MCF 10A (cell line): ENCODE measurements at regions not wholly inside any gene's neighbourhood (a gene's known extent, or its start where the extent isn't known, plus 50 kb on each side); places are given as distances from the start of the nearest gene placed in this dataset.

ENCODE experiments used
- BruUV-seq: library from RNA; stranded (reverse); fragments of 400-500 nt; replicated peaks from 2 replicates; lab custom pipeline; 2021; lab: Mats Ljungman, UMichigan
- CTCF ChIA-PET: fragments of 300-600 bp; sonication (Branson Sonifier 250); formaldehyde crosslinking; extraction: SDS; loops from one replicate; lab custom pipeline; 2021; ENCODE audit warnings: antibody characterized with exemption, inconsistent platforms; lab: Yijun Ruan, JAX
- POLR2A ChIA-PET: fragments of 300-600, 350-650 bp; sonication (Branson Sonifier 250); formaldehyde crosslinking; extraction: SDS; loops from one replicate; lab custom pipeline; 2020; ENCODE audit warnings: antibody characterized with exemption, inconsistent platforms; lab: Yijun Ruan, JAX
- DNase-seq: peaks from one replicate; pipeline ENCODE4 v3.0.0-alpha.2; 2018; ENCODE audit not compliant: unreplicated experiment
- H3K27ac Mint-ChIP-seq: one replicate; pipeline ENCODE4 v1.8.0; 2022; ENCODE audit warnings: mild to moderate bottlenecking, low read depth, mixed read lengths; ENCODE audit not compliant: unreplicated experiment
- H3K27me3 Mint-ChIP-seq: one replicate; pipeline ENCODE4 v1.8.0; 2022; ENCODE audit warnings: mixed read lengths; ENCODE audit not compliant: insufficient read depth, unreplicated experiment
- H3K36me3 Mint-ChIP-seq: one replicate; pipeline ENCODE4 v1.8.0; 2022; ENCODE audit warnings: mild to moderate bottlenecking, moderate library complexity, mixed read lengths; ENCODE audit not compliant: insufficient read depth, unreplicated experiment
- H3K4me1 Mint-ChIP-seq: one replicate; pipeline ENCODE4 v1.8.0; 2022; ENCODE audit warnings: mixed read lengths; ENCODE audit not compliant: insufficient read depth, unreplicated experiment
- H3K4me3 Mint-ChIP-seq: one replicate; pipeline ENCODE4 v1.8.0; 2022; ENCODE audit warnings: mild to moderate bottlenecking, moderate library complexity, mixed read lengths; ENCODE audit not compliant: unreplicated experiment
- H3K9me3 Mint-ChIP-seq: one replicate; pipeline ENCODE4 v1.8.0; 2022; ENCODE audit warnings: mixed read lengths; ENCODE audit not compliant: unreplicated experiment
- intact Hi-C: fragments of 100-400 bp; cut with micrococcal nuclease; formaldehyde crosslinking; loops from 2 replicates; pipeline ENCODE4 v1.14.1; 2022
- TF ChIP-seq, protein P1 (sequence below): fragments of 200-600 bp; IDR thresholded peaks from one replicate; pipeline ENCODE4 v1.8.0; 2022; ENCODE audit warnings: antibody characterized with exemption, mild to moderate bottlenecking; ENCODE audit not compliant: unreplicated experiment

DNA sequence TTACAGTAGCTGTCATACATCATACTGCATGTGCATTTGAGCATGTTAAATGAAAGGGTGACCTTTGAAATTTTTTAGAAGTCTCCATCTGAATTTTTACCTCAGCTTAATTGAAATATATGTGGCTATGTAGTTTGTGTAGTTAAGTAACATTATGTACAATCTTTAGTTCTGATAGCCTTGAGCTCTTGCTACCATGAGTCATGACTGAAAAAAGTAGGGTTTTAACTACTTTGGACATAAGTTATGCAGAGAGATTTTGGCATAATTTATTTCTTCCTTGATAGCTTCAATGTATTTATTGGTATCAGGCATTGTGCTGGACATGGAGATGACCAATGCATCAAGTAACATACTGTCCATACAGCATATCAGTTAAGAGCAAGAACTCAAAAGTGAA is 376.5 kb upstream of the ZNF717 start:
- Mint-ChIP-seq H3K4me1 (no peaks in the 10 kb centered on the region), H3K27me3 (peaks cover 27% of the 10 kb centered on the region), H3K4me3 (no peak overlapping the region), H3K9me3 (no peaks in the 10 kb centered on the region), H3K36me3 (peaks cover 4% of the 10 kb centered on the region), H3K27ac (no peak overlapping the region)
- ChIA-PET POLR2A (no interaction called here), CTCF (no interaction called here)
- intact Hi-C loops = no loop called here
- TF ChIP-seq, protein P1, sequence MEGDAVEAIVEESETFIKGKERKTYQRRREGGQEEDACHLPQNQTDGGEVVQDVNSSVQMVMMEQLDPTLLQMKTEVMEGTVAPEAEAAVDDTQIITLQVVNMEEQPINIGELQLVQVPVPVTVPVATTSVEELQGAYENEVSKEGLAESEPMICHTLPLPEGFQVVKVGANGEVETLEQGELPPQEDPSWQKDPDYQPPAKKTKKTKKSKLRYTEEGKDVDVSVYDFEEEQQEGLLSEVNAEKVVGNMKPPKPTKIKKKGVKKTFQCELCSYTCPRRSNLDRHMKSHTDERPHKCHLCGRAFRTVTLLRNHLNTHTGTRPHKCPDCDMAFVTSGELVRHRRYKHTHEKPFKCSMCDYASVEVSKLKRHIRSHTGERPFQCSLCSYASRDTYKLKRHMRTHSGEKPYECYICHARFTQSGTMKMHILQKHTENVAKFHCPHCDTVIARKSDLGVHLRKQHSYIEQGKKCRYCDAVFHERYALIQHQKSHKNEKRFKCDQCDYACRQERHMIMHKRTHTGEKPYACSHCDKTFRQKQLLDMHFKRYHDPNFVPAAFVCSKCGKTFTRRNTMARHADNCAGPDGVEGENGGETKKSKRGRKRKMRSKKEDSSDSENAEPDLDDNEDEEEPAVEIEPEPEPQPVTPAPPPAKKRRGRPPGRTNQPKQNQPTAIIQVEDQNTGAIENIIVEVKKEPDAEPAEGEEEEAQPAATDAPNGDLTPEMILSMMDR = no peak
- DNase-seq = no peak
- no TSS peak for BruUV-seq

DNA sequence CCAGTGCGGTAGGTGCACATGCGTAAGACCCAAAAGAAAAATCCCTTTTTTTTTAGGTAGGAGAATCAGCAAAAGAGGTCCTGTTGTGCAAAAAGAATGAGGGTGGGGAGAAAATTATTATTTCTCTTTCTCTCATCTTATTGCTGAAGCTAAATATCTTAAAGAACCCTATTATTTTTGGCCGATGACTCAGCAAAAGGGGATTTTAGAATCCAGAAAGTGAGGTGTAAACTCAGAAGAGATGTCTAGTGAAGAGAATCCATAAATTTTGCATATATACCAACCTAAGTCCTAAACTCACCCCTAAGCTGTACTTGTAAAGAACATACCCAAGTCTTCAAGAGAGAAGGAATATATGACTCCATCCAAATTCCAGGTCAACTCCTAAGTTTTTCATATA is 386.3 kb upstream of the ZNF717 start:
- DNase-seq = no peak
- ChIA-PET POLR2A (no interaction called here), CTCF (interaction anchor here (0.6 kb wide), 1 partner anchor 51 kb away, joined by 3 read pairs; no protein-coding TSS in a partner anchor)
- no peaks in the 10 kb centered on the region for H3K9me3 Mint-ChIP-seq
- H3K4me1 Mint-ChIP-seq = no peaks in the 10 kb centered on the region
- H3K4me3 Mint-ChIP-seq = no peak overlapping the region
- BruUV-seq = no TSS peak
- intact Hi-C loops = no loop called here
- peaks cover 23% of the 10 kb centered on the region for H3K27me3 Mint-ChIP-seq
- no peak overlapping the region for H3K27ac Mint-ChIP-seq
- H3K36me3 Mint-ChIP-seq = no peaks in the 10 kb centered on the region
- TF ChIP-seq, protein P1 = no peak

DNA sequence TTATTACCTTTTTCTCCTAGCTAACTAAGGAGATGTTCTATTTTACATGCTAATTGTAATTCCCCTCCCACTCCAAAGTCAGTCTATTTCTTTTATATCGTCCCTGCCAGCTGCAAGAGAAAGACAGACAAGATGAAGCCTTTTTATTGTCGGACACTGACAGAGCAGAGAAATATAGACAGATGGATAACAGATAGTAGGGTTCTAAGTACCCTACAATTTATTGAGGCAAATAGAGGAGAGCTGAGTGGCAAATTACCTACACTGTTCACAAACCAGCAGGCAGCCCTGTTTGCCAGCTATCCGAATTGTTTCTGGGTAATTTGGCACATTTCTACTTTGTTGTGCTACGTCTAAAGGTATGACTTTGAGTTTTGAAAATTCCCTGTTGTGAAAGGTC is 392.3 kb upstream of the ZNF717 start:
- Mint-ChIP-seq H3K9me3 (peaks cover 9% of the 10 kb centered on the region), H3K4me1 (no peaks in the 10 kb centered on the region), H3K36me3 (no peaks in the 10 kb centered on the region), H3K4me3 (no peak overlapping the region), H3K27ac (no peak overlapping the region), H3K27me3 (peaks cover 41% of the 10 kb centered on the region)
- TF ChIP-seq, protein P1 = no peak
- no peak for DNase-seq
- ChIA-PET POLR2A (no interaction called here), CTCF (interaction anchor here (0.7 kb wide), 1 partner anchor 1661 kb away, joined by 3 read pairs; no protein-coding TSS in a partner anchor)
- intact Hi-C loops = no loop called here
- BruUV-seq = no TSS peak

DNA sequence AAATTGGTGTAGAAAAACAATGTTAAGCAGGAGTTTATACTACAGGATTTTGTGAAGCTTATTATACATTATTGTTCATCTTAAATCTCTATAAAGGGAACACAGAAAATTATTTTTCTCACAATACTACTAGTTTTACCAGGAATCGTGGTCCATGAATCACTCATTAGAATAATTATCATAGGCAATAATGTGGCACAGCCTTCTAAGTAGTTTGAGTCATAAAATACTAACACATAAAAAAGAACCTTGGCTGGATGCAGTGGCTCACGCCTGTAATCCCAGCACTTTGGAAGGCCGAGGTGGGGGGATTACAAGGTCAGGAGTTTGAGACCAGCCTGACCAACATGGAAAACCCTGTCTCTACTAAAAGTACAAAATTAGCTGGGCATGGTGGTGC is 393.1 kb upstream of the ZNF717 start:
- no peaks in the 10 kb centered on the region for H3K36me3 Mint-ChIP-seq
- DNase-seq = no peak
- intact Hi-C loops = no loop called here
- TF ChIP-seq, protein P1 = no peak
- POLR2A ChIA-PET = no interaction called here
- H3K4me1 Mint-ChIP-seq = no peaks in the 10 kb centered on the region
- BruUV-seq = no TSS peak
- CTCF ChIA-PET = no interaction called here
- peaks cover 9% of the 10 kb centered on the region for H3K9me3 Mint-ChIP-seq
- peaks cover 41% of the 10 kb centered on the region for H3K27me3 Mint-ChIP-seq
- H3K4me3 Mint-ChIP-seq = no peak overlapping the region
- no peak overlapping the region for H3K27ac Mint-ChIP-seq
